DMS79 treated with DMSO at 0.1 percent for 48 hours (cell line): ENCODE measurements at regions not wholly inside any gene's neighbourhood (a gene's known extent, or its start where the extent isn't known, plus 50 kb on each side); places are given as distances from the start of the nearest gene placed in this dataset.
"Not testable (repeated sequence)": the region's sequence is repeated elsewhere in the genome, so short reads cannot be mapped to it uniquely, and the experiment has no call there.

ENCODE experiments used
- DNase-seq: peaks from one replicate; lab custom pipeline; 2025; lab: John Stamatoyannopoulos, UW

- no peak for DNase-seq
Observed at GRCh38 chr2:184203661-184204060, 394.7 kb upstream of the ZNF804A start.

- DNase-seq = no peak
Observed at GRCh38 chr2:184205048-184205596, 393.2 kb upstream of the ZNF804A start.

DNA sequence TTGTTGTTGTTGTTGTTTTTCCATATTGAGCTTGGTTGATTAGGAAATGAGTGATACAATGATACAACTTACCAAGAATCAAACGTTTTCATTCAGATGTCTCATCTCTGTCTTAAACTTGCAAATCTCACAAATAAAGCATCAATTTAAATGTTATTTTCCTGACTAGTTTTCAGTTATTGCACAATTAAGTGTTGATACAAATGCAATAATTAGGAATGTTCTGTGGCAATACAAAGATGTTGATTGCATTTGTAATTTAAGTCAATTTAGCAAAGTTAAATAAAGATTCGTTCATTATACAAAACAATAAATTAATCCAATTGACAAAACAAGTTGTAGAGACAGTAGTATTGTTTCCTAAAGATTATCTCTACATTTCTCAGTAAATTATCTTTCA is 392.3 kb upstream of the ZNF804A start:
- no peak for DNase-seq

DNA sequence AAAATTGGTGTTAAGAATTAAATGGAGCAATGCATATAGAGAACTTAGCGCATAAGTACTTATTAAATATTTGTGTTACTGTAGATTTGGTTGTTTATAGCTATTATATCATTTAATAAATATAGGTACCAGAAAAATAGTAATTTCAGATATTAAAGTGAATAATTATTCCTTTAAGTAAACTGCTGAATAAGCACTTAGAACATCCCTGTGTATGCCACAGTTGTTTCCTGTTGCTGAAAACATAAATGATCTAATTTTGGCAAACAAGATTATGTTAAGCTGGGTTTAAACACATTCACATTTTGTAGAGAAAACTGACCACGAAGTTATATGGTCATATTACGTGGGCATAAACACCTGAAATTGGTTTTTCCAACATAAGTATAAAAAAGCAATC is 388.0 kb upstream of the ZNF804A start:
- no peak for DNase-seq

GRCh38 chr2:184215745-184216144 is 382.6 kb upstream of the ZNF804A start:
- DNase-seq = no peak

GRCh38 chr2:184256611-184257010 is 341.7 kb upstream of the ZNF804A start:
- no peak for DNase-seq

- DNase-seq = no peak
Observed at GRCh38 chr2:184261331-184261730, 337.0 kb upstream of the ZNF804A start.

- no peak for DNase-seq
Observed at GRCh38 chr2:184261818-184262217, 336.5 kb upstream of the ZNF804A start.

DNA sequence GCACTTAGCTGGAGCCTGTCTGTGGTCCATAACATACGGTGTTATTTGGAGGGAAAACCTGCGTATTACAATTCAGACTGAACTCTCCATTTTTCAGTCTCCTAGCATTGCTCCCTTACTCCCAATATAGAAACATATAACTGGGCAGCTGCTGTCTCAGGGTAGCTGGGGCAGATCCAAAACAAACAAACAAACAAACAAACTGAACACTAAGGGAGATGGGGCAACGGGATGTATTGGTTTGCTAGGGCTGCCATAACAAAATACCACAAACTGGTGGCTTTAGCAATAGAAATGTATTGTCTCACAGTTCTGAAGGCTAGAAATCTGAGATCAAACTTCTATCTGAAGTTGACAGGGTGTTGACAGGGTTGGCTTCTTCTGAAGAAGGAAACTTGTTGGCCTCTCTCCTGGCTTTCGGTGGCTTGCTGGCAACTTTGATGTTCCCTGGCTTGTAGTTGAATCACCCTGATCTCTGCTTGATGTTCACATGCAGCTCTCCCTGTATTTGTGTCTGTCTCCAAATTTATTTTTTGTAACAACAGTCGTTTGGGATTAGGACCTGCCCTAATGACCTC is 329.3 kb upstream of the ZNF804A start:
- no peak for DNase-seq

DNA sequence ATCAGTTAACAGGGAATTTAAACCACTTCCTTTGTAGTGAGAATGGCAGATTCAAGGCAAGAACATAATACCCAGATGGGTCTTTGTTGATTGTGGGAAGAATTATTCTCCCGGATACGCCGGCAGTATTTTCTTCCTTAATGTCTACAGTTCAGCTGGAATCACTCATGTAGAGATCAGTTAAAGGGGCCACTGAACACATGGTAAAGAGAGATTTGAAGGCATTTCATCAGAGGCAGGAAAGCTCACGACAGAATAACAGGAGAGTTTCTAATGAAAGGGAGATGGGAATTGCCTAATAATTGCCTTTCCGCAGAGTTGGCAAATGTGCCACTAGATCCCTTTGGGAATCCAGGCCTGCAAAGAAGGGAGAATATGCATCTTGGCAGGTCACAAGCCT is 327.7 kb upstream of the ZNF804A start:
- DNase-seq = no peak

- no peak for DNase-seq
Observed at GRCh38 chr2:184272056-184272455, 326.3 kb upstream of the ZNF804A start.

GRCh38 chr2:184294831-184295230 is 303.5 kb upstream of the ZNF804A start:
- no peak for DNase-seq

- no peak for DNase-seq
Observed at GRCh38 chr2:184297085-184297484, 301.2 kb upstream of the ZNF804A start.

DNA sequence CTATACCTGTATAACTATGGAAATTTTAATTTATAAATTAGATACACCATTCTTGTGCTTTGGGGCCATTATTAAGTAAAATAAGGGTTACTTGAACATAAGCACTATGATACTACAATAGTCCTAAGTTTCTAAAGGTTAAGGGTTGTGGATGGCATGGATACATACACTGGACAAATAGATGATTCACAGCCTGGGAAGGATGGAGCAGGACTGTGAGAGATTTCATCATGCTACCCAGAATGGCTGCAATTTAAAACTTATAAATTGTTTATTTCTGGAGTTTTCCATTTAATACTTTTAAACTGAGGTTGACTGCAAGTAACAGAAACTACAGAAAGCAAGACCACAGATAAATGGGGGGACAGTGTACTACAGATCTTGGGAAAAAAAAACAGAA is 295.8 kb upstream of the ZNF804A start:
- no peak for DNase-seq

GRCh38 chr2:184304006-184304405 is 294.3 kb upstream of the ZNF804A start:
- no peak for DNase-seq

DNA sequence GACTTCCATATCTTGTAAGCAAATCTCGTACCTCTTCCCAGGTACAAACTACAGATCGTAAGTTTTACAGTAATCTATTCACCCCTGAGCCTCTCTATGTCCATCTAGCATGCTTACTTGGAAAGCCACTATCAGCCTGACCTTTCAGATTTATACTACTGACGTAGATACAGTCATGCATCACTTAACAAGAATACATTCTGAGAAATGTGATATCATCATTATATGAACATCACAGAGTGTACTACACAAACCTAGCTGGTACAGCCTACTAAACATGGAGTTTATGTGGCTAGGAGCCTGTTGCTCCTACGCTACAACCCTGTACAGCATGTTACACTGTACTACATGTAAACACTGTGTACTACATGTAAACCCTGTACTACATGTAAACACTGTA is 293.2 kb upstream of the ZNF804A start:
- no peak for DNase-seq

DNA sequence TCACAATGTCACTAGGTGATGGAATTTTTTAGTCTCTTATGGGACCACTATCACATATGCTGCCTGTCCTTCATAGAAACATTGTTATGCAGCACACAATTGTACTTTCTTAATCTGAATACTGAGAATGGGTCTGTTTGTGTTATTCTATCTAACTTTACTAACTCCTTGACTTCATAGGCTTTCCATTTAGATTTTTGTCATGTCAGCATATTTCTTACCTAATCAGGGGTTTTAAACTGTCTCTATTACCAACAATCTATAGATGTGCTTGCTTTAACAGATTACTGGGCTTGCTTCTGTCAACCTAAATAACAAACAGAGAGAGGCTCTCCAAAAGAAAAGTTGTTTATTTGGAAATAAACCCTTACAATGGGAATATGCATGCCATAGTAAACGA is 289.6 kb upstream of the ZNF804A start:
- DNase-seq = no peak

DNA sequence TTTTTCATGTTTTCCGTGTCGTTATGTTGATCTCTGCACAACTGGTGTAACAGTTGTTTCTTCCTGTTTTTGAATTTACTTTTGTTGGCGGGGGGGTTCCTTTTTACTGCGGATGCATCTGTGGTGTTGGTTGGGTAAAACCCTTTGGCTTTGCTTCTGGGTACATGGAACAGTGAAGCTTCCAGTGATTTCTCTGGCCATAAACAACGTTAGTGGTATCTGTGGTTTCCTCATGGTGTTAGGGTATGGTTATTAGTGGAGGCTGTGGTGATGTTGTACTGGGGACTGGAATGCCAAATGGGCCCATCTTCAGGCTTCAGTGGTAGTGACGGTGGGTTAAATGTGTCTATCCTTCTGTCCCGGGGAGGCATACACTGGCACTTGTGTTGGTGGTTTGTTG is 285.4 kb upstream of the ZNF804A start:
- DNase-seq = no peak

DNA sequence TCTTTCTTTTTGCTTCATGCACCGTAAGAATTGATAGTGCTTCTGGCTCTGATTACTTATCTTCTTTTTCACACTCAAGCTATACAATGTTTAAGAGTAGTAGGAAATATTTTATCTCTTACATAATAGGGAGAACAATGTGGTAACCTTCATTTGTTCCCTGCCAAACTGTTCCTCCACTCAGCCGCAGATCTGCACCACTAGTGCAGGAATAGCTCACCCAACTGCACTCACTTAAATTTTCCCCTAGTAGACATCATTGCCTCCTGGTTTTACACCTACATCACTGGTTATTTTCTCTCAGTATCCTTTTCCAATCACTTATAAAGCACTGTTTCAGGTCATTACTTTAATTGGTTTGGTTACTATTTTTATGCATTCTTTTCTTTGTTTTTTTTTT is 283.5 kb upstream of the ZNF804A start:
- DNase-seq = no peak

DNA sequence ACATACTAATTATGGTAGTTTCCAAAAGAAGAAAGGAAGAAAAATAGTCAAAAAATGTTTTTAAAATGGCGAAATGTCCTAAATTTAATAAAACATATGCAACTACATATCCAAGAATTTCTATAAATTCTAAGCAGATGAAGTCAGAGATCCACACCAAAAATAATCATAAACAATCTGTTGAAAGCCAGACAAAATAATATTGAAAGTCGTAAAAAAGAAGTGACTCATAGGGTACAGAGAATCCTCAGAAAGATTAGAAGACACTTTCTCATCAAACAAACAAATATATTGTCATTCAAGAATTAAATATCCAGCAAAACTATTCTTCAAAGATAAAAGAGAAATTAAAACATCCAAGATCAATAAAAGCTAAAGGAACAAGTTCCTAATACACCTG is 281.4 kb upstream of the ZNF804A start:
- DNase-seq = no peak

GRCh38 chr2:184322615-184323014 is 275.7 kb upstream of the ZNF804A start:
- no peak for DNase-seq

GRCh38 chr2:184326066-184326465 is 272.3 kb upstream of the ZNF804A start:
- no peak for DNase-seq

DNA sequence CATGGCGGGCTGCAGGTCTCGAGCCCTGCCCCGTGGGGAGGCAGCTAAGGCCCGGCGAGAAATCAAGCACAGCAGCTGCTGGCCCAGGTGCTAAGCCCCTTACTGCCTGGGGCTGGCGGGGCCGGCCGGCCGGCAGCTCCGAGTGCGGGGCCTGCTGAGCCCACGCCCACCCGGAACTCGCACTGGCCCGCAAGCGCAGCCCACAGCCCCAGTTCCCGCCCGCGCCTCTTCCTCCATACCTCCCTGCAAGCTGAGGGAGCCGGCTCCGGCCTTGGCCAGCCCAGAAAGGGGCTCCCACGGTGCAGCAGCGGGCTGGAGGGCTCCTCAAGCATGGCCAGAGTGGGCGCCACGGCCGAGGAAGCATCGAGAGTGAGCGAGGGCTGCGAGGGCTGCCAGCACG is 270.5 kb upstream of the ZNF804A start:
- DNase-seq = not testable (repeated sequence)

- not testable (repeated sequence) for DNase-seq
Observed at GRCh38 chr2:184330561-184330960, 267.8 kb upstream of the ZNF804A start.
